A673 (cell line): ENCODE measurements at regions not wholly inside any gene's neighbourhood (a gene's known extent, or its start where the extent isn't known, plus 50 kb on each side); places are given as distances from the start of the nearest gene placed in this dataset.

Experiments used
- EZH2 ChIP-seq: fragments of 200-600 bp; sonication (generic); IDR thresholded peaks from 2 replicates; pipeline ENCODE4 v1.6.1; 2017; ENCODE audit warnings: borderline replicate concordance, low read depth, mild to moderate bottlenecking, mixed read lengths, antibody characterized with exemption, low read length; ENCODE audit not compliant: poor library complexity, severe bottlenecking
- TF ChIP-seq, protein P1 (sequence below): fragments of 300-800, 200-600 bp; sonication (generic); conservative IDR thresholded peaks from 2 replicates; pipeline ENCODE4 v1.5.1; 2017; ENCODE audit warnings: low read depth, mild to moderate bottlenecking, antibody characterized with exemption, low read length, moderate library complexity, mixed read lengths

DNA sequence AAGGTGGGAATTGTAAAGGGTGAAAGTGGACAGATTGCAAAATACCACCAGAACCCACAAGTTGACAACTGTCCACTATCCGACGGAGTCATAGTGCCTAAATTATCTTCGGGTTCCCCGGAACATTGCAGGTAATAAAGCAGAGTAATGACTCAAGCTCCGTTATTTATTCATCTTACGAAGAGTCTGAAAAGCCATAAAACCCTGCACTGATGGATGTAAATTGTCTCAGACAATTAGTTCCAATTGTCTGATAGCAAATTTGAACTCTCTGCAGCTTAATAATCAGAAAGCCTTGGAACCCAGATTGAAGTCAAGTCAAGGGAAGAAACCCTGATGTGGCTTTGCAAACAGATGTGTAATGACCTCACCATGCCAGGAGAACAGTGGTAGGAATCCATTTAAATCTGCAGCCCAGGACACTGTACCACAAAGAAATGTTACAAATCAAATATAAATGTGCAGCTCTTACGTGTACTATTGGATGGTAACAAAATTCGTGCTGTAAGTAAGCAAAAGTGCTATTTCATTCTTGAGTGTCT is 437.3 kb upstream of the SOX11 start:
- TF ChIP-seq, protein P1, sequence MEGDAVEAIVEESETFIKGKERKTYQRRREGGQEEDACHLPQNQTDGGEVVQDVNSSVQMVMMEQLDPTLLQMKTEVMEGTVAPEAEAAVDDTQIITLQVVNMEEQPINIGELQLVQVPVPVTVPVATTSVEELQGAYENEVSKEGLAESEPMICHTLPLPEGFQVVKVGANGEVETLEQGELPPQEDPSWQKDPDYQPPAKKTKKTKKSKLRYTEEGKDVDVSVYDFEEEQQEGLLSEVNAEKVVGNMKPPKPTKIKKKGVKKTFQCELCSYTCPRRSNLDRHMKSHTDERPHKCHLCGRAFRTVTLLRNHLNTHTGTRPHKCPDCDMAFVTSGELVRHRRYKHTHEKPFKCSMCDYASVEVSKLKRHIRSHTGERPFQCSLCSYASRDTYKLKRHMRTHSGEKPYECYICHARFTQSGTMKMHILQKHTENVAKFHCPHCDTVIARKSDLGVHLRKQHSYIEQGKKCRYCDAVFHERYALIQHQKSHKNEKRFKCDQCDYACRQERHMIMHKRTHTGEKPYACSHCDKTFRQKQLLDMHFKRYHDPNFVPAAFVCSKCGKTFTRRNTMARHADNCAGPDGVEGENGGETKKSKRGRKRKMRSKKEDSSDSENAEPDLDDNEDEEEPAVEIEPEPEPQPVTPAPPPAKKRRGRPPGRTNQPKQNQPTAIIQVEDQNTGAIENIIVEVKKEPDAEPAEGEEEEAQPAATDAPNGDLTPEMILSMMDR, result no peak
- no peak for TF ChIP-seq EZH2
